Esophagus muscularis mucosa (tissue), 2 donors: ENCODE measurements at regions not wholly inside any gene's neighbourhood (a gene's known extent, or its start where the extent isn't known, plus 50 kb on each side); places are given as distances from the start of the nearest gene placed in this dataset.

Experiments
- EP300 ChIP-seq: sonication (generic); formaldehyde crosslinking; IDR thresholded peaks from one replicate; pipeline ENCODE4 v1.6.1; 2017; ENCODE audit warnings: antibody characterized with exemption
- POLR2A ChIP-seq: fragments of 450-650 bp; IDR thresholded peaks from one replicate; pipeline ENCODE4 v1.6.1; 2017; ENCODE audit warnings: antibody characterized with exemption, moderate library complexity, mild to moderate bottlenecking, low read depth

GRCh38 chr3:159795042-159795441 lies 193.6 kb upstream of the IL12A start:
- TF ChIP-seq EP300: no peak
- no peak for TF ChIP-seq POLR2A
